ENCODE measurements at regions not wholly inside any gene's neighbourhood (a gene's known extent, or its start where the extent isn't known, plus 50 kb on each side); places are given as distances from the start of the nearest gene placed in this dataset.

GRCh38 chr16:77548766-77549165 is 113.9 kb upstream of the ADAMTS18 start:
- ATAC-seq (no peak), FAIRE-seq (no peak), DNase-seq (ENCODE audit: low read depth in 1 of 2, low spot score in 1 of 2) (no peak)
- Histone ChIP-seq H3K4me1 (no peaks in the 10 kb centered on the region), H3K4me3 (no peak overlapping the region), H3K27ac (no peak overlapping the region), H3K9me3 (no peaks in the 10 kb centered on the region), H3K4me2 (no peak overlapping the region)
- TF ChIP-seq RNF2 (IDR thresholded peaks at IDR 0.05; ENCODE audit: borderline replicate concordance, low read depth) (no peak), ZC3H11A (IDR thresholded peaks at IDR 0.05) (no peak), ZSCAN20 (CRISPR knock-in tag; IDR thresholded peaks at IDR 0.05) (no peak), ELK1 (IDR thresholded peaks at IDR 0.05; ENCODE audit: low read depth, low read length) (no peak), POLR2A (IDR thresholded peaks at IDR 0.05; ENCODE audit: low read length) (no peak), NFE2L2 (conservative IDR thresholded peaks at IDR 0.05; ENCODE audit: low read length) (no peak), HOXB13 (CRISPR knock-in tag; IDR thresholded peaks at IDR 0.05; ENCODE audit: low read depth) (no peak), PHF8 (IDR thresholded peaks at IDR 0.05; ENCODE audit: borderline replicate concordance, low read depth) (no peak), HOXA7 (CRISPR knock-in tag; IDR thresholded peaks at IDR 0.05) (no peak)
- TF ChIP-seq, protein P1, sequence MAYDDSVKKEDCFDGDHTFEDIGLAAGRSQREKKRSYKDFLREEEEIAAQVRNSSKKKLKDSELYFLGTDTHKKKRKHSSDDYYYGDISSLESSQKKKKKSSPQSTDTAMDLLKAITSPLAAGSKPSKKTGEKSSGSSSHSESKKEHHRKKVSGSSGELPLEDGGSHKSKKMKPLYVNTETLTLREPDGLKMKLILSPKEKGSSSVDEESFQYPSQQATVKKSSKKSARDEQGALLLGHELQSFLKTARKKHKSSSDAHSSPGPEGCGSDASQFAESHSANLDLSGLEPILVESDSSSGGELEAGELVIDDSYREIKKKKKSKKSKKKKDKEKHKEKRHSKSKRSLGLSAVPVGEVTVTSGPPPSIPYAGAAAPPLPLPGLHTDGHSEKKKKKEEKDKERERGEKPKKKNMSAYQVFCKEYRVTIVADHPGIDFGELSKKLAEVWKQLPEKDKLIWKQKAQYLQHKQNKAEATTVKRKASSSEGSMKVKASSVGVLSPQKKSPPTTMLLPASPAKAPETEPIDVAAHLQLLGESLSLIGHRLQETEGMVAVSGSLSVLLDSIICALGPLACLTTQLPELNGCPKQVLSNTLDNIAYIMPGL (CRISPR knock-in tag; IDR thresholded peaks at IDR 0.05; ENCODE audit: borderline replicate concordance): no peak
- TF ChIP-seq, protein P2, sequence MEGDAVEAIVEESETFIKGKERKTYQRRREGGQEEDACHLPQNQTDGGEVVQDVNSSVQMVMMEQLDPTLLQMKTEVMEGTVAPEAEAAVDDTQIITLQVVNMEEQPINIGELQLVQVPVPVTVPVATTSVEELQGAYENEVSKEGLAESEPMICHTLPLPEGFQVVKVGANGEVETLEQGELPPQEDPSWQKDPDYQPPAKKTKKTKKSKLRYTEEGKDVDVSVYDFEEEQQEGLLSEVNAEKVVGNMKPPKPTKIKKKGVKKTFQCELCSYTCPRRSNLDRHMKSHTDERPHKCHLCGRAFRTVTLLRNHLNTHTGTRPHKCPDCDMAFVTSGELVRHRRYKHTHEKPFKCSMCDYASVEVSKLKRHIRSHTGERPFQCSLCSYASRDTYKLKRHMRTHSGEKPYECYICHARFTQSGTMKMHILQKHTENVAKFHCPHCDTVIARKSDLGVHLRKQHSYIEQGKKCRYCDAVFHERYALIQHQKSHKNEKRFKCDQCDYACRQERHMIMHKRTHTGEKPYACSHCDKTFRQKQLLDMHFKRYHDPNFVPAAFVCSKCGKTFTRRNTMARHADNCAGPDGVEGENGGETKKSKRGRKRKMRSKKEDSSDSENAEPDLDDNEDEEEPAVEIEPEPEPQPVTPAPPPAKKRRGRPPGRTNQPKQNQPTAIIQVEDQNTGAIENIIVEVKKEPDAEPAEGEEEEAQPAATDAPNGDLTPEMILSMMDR (IDR thresholded peaks at IDR 0.05): no peak
- POLR2A ChIA-PET: no interaction called here
- CTCF ChIA-PET: no interaction called here
- WGBS (ENCODE audit: missing lambda C conversion rate): 40% methylated on average over 2 of the region's 2 CpGs

DNA sequence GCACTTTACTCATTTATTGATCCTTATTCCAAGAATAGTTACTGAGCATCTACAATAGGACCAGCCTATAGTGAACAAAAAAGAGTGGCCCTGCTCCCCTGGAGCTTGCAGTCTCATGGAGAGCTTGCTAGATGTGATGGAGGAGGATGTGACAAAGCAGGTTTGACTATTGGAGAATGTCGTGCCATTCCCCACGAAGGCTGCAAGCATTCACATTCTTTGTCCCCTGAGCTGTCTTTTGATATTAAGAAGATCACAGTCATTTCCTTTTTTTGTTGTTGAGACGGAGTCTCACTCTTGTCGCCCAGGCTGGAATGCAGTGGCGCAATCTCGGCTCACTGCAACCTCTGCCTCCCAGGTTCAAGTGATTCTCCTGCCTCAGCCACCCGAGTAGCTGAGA is 115.0 kb upstream of the ADAMTS18 start:
- no peak for FAIRE-seq
- WGBS (ENCODE audit: missing lambda C conversion rate): 27% methylated on average over 7 of the region's 7 CpGs
- Histone ChIP-seq H3K4me3 (no peak overlapping the region), H3K27ac (no peak overlapping the region), H3K9me3 (no peaks in the 10 kb centered on the region), H3K4me1 (no peaks in the 10 kb centered on the region), H3K4me2 (no peak overlapping the region)
- no peak for TF ChIP-seq GATA3 (IDR thresholded peaks at IDR 0.05; ENCODE audit: borderline replicate concordance)
- TF ChIP-seq EHF (CRISPR knock-in tag; IDR thresholded peaks at IDR 0.05): no peak
- TF ChIP-seq, protein P3, sequence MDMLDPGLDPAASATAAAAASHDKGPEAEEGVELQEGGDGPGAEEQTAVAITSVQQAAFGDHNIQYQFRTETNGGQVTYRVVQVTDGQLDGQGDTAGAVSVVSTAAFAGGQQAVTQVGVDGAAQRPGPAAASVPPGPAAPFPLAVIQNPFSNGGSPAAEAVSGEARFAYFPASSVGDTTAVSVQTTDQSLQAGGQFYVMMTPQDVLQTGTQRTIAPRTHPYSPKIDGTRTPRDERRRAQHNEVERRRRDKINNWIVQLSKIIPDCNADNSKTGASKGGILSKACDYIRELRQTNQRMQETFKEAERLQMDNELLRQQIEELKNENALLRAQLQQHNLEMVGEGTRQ (IDR thresholded peaks at IDR 0.05): no peak
- TF ChIP-seq, protein P4, sequence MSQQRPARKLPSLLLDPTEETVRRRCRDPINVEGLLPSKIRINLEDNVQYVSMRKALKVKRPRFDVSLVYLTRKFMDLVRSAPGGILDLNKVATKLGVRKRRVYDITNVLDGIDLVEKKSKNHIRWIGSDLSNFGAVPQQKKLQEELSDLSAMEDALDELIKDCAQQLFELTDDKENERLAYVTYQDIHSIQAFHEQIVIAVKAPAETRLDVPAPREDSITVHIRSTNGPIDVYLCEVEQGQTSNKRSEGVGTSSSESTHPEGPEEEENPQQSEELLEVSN (IDR thresholded peaks at IDR 0.05; ENCODE audit: borderline replicate concordance, low read depth): no peak
- TF ChIP-seq MAZ (IDR thresholded peaks at IDR 0.05; ENCODE audit: borderline replicate concordance, low read depth, low read length): no peak
- ATAC-seq: no peak
- ChIA-PET CTCF (interaction anchor here (1.6 kb wide), 1 partner anchor 39 kb away, joined by 3 read pairs; no protein-coding TSS in a partner anchor), POLR2A (no interaction called here)
- no peak for DNase-seq (ENCODE audit: low read depth in 1 of 2, low spot score in 1 of 2)

DNA sequence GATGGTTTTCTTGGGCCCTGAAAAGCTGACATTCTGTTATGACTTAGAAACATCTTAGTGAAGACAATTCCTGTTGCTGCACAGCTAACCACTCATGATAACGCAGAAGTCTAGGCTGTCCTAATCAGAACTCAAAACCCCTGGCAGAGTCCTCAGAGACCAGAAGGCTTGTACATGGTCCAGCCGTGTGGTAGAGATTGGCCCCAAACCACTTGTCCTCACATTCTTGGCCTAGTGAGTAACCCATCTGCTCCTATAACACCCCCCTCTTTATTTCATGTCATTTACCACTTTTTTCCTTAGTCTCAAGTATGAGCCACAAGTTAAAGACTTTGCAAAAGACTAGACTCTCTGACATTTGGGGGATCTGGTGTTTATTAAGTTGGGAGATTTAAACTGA is 116.5 kb upstream of the ADAMTS18 start:
- DNase-seq (ENCODE audit: low read depth in 1 of 2, low spot score in 1 of 2) (no peak), ATAC-seq (no peak), FAIRE-seq (no peak)
- TF ChIP-seq KDM5A (IDR thresholded peaks at IDR 0.05): no peak
- no peak for TF ChIP-seq ESRRA (IDR thresholded peaks at IDR 0.05; ENCODE audit: borderline replicate concordance, low read length)
- Histone ChIP-seq H3K27ac (no peak overlapping the region), H3K4me1 (no peaks in the 10 kb centered on the region), H3K4me3 (no peak overlapping the region), H3K9me3 (no peaks in the 10 kb centered on the region), H3K4me2 (no peak overlapping the region)
- WGBS (ENCODE audit: missing lambda C conversion rate): 65% methylated on average over 2 of the region's 2 CpGs
- CTCF ChIA-PET: no interaction called here
- POLR2A ChIA-PET: no interaction called here
